Tibial nerve (tissue), 3 donors: ENCODE measurements at regions not wholly inside any gene's neighbourhood (a gene's known extent, or its start where the extent isn't known, plus 50 kb on each side); places are given as distances from the start of the nearest gene placed in this dataset.

ENCODE experiments used
- POLR2A ChIP-seq, 2 donors: fragments of 450-650 bp; IDR thresholded peaks; one replicate each; pipeline ENCODE4 v1.6.1; 2017; ENCODE audit warnings: antibody characterized with exemption in 2 of 2, mild to moderate bottlenecking in 2 of 2, moderate library complexity in 2 of 2
- TF ChIP-seq, protein P1 (sequence below), 5 experiments: fragments of 200-600 bp in 3 of 5; fragments of 450-650 bp in 2 of 5; sonication (generic) in 3 of 5; IDR thresholded peaks; one replicate each; pipeline ENCODE4 v1.5.1; 2016 to 2019; ENCODE audit warnings: antibody characterized with exemption in 5 of 5, mild to moderate bottlenecking in 3 of 5, moderate library complexity in 2 of 5

GRCh38 chr2:164368896-164369295 is 252.4 kb downstream of the GRB14 start:
- TF ChIP-seq, protein P1, sequence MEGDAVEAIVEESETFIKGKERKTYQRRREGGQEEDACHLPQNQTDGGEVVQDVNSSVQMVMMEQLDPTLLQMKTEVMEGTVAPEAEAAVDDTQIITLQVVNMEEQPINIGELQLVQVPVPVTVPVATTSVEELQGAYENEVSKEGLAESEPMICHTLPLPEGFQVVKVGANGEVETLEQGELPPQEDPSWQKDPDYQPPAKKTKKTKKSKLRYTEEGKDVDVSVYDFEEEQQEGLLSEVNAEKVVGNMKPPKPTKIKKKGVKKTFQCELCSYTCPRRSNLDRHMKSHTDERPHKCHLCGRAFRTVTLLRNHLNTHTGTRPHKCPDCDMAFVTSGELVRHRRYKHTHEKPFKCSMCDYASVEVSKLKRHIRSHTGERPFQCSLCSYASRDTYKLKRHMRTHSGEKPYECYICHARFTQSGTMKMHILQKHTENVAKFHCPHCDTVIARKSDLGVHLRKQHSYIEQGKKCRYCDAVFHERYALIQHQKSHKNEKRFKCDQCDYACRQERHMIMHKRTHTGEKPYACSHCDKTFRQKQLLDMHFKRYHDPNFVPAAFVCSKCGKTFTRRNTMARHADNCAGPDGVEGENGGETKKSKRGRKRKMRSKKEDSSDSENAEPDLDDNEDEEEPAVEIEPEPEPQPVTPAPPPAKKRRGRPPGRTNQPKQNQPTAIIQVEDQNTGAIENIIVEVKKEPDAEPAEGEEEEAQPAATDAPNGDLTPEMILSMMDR (IDR thresholded peaks at IDR 0.05): no peak
- no peak for TF ChIP-seq POLR2A (IDR thresholded peaks at IDR 0.05)
